ENCODE measurements at regions not wholly inside any gene's neighbourhood (a gene's known extent, or its start where the extent isn't known, plus 50 kb on each side); places are given as distances from the start of the nearest gene placed in this dataset.

DNA sequence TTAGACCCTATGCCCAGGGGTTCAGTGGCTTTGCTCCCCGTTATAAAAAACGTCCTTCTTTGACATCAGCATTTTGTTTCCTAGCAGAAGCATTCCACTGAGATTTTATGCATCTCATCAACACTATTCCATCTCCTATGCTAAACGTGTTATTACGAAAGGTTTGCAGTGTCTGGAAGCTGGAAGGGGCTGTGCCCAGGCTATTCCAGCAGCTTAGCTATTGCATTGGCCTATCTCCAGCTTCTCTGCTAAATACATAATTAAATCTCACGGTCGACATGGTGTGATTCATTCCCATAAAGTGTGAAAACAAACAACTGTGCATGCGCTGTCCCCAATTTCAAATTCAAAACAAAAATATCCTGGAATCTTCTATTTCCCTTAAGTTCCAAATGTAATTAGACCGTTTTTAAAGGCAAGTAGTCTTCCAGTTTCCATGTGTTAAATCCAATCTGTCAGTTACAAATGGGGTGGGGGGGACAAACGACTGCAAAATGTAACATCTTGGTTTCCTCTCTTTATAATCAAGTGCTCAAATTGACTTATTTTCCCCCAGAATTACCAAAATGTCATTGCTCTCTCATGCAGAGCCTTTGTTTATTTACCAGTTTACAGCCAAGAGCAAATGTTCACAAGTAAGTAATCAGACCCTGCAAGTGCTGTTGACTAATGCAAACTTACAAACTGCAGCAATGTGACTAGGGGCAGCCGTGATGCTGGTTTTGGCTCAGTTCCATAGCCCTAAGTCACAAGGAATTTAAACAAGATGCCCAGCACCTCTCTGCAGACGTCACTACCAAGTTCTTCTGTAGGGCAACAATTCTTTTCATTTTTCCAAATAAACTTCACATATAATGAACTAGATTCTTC, 212.3 kb upstream of the RORB start:
- H3K27ac ChIP-seq (ENCODE audit: low read depth in 2 of 2, low read length in 1 of 2) = no peak overlapping the region
- no peaks in the 10 kb centered on the region for H4K20me1 ChIP-seq (ENCODE audit: insufficient read depth)
- DNase-seq = no peak
- POLR2A ChIA-PET = no interaction called here
- H3F3A ChIP-seq (replicated peaks; ENCODE audit: insufficient read depth) = no peaks in the 10 kb centered on the region
- TF ChIP-seq, protein P1, sequence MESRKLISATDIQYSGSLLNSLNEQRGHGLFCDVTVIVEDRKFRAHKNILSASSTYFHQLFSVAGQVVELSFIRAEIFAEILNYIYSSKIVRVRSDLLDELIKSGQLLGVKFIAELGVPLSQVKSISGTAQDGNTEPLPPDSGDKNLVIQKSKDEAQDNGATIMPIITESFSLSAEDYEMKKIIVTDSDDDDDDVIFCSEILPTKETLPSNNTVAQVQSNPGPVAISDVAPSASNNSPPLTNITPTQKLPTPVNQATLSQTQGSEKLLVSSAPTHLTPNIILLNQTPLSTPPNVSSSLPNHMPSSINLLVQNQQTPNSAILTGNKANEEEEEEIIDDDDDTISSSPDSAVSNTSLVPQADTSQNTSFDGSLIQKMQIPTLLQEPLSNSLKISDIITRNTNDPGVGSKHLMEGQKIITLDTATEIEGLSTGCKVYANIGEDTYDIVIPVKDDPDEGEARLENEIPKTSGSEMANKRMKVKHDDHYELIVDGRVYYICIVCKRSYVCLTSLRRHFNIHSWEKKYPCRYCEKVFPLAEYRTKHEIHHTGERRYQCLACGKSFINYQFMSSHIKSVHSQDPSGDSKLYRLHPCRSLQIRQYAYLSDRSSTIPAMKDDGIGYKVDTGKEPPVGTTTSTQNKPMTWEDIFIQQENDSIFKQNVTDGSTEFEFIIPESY (IDR thresholded peaks at IDR 0.05; ENCODE audit: borderline replicate concordance, low read depth) = no peak
- TF ChIP-seq, protein P2, sequence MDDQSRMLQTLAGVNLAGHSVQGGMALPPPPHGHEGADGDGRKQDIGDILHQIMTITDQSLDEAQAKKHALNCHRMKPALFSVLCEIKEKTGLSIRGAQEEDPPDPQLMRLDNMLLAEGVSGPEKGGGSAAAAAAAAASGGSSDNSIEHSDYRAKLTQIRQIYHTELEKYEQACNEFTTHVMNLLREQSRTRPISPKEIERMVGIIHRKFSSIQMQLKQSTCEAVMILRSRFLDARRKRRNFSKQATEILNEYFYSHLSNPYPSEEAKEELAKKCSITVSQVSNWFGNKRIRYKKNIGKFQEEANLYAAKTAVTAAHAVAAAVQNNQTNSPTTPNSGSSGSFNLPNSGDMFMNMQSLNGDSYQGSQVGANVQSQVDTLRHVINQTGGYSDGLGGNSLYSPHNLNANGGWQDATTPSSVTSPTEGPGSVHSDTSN (IDR thresholded peaks at IDR 0.05) = no peak
- no peak for TF ChIP-seq TAF1 (IDR thresholded peaks at IDR 0.05; ENCODE audit: borderline replicate concordance, low read depth, low read length)
- TF ChIP-seq, protein P3, sequence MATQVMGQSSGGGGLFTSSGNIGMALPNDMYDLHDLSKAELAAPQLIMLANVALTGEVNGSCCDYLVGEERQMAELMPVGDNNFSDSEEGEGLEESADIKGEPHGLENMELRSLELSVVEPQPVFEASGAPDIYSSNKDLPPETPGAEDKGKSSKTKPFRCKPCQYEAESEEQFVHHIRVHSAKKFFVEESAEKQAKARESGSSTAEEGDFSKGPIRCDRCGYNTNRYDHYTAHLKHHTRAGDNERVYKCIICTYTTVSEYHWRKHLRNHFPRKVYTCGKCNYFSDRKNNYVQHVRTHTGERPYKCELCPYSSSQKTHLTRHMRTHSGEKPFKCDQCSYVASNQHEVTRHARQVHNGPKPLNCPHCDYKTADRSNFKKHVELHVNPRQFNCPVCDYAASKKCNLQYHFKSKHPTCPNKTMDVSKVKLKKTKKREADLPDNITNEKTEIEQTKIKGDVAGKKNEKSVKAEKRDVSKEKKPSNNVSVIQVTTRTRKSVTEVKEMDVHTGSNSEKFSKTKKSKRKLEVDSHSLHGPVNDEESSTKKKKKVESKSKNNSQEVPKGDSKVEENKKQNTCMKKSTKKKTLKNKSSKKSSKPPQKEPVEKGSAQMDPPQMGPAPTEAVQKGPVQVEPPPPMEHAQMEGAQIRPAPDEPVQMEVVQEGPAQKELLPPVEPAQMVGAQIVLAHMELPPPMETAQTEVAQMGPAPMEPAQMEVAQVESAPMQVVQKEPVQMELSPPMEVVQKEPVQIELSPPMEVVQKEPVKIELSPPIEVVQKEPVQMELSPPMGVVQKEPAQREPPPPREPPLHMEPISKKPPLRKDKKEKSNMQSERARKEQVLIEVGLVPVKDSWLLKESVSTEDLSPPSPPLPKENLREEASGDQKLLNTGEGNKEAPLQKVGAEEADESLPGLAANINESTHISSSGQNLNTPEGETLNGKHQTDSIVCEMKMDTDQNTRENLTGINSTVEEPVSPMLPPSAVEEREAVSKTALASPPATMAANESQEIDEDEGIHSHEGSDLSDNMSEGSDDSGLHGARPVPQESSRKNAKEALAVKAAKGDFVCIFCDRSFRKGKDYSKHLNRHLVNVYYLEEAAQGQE (IDR thresholded peaks at IDR 0.05; ENCODE audit: low read depth, low read length) = no peak
- no peak for TF ChIP-seq NFIC (IDR thresholded peaks at IDR 0.05; ENCODE audit: borderline replicate concordance)
- TF ChIP-seq CHD2 (IDR thresholded peaks at IDR 0.05; ENCODE audit: low read length, partially characterized antibody) = no peak
- no peak for TF ChIP-seq TCF12 (IDR thresholded peaks at IDR 0.05)
- no peak for TF ChIP-seq GATA2 (CRISPR knock-in tag; IDR thresholded peaks at IDR 0.05)
- no peak for TF ChIP-seq YY1 (IDR thresholded peaks at IDR 0.05; ENCODE audit: low read depth)
- CTCF ChIA-PET = no interaction called here
- H3K4me2 ChIP-seq = no peak overlapping the region
- WGBS (ENCODE audit: low lambda C conversion rate) = 19% methylated on average over 11 of the region's 11 CpGs
- H3K4me3 ChIP-seq (ENCODE audit: low read depth in 2 of 2, low read length in 1 of 2) = no peak overlapping the region
- no peaks in the 10 kb centered on the region for H3K36me3 ChIP-seq (replicated peaks in 1 of 2; ENCODE audit: control insufficient read depth in 1 of 2, insufficient read depth in 2 of 2, low read length in 1 of 2)
- H3K27me3 ChIP-seq (ENCODE audit: insufficient read depth) = no peaks in the 10 kb centered on the region
- H3K9ac ChIP-seq = no peak overlapping the region
- H3K9me2 ChIP-seq = no peaks in the 10 kb centered on the region
- H3K4me1 ChIP-seq (ENCODE audit: control insufficient read depth in 1 of 2, insufficient read depth in 2 of 2, low read depth in 1 of 2, low read length in 1 of 2) = peaks cover 0 to 8% of the 10 kb centered on the region in 2 experiments; a peak in 2 of 4 replicates
- no peaks in the 10 kb centered on the region for H3K9me3 ChIP-seq
- H2AFZ ChIP-seq (ENCODE audit: low read depth) = no peak overlapping the region
- H3K79me2 ChIP-seq (ENCODE audit: insufficient read depth) = no peaks in the 10 kb centered on the region

DNA sequence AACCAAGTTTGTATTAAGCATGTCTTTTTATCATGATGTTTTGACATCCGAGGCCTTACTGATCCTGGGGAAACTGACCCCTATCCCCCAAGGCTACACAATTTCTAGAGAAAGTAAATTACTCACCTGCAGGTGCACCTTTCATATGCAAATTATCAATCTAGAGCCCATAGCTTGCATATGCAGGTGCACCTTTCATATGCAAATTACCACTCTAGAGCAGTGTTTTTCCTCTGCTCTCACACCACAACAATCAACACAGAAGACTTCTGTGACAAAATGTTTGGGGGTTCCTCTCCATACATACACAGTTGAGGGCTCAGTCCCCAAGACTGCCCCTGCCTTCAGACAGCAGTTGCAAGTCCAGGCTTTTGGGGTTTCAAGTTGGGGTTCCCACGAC, 203.7 kb upstream of the RORB start:
- Histone ChIP-seq H3F3A (replicated peaks; ENCODE audit: insufficient read depth) (no peaks in the 10 kb centered on the region), H3K4me2 (no peak overlapping the region), H3K27ac (ENCODE audit: low read depth in 2 of 2, low read length in 1 of 2) (no peak overlapping the region), H3K36me3 (replicated peaks in 1 of 2; ENCODE audit: control insufficient read depth in 1 of 2, insufficient read depth in 2 of 2, low read length in 1 of 2) (no peaks in the 10 kb centered on the region), H3K9me3 (no peaks in the 10 kb centered on the region), H4K20me1 (ENCODE audit: insufficient read depth) (no peaks in the 10 kb centered on the region), H3K79me2 (ENCODE audit: insufficient read depth) (no peaks in the 10 kb centered on the region), H3K27me3 (ENCODE audit: insufficient read depth) (no peaks in the 10 kb centered on the region), H2AFZ (ENCODE audit: low read depth) (no peak overlapping the region), H3K4me1 (ENCODE audit: control insufficient read depth in 1 of 2, insufficient read depth in 2 of 2, low read depth in 1 of 2, low read length in 1 of 2) (no peaks in the 10 kb centered on the region), H3K9ac (no peak overlapping the region), H3K9me2 (no peaks in the 10 kb centered on the region), H3K4me3 (ENCODE audit: low read depth in 2 of 2, low read length in 1 of 2) (no peak overlapping the region)
- POLR2A ChIA-PET = no interaction called here
- TF ChIP-seq ELF1 (IDR thresholded peaks at IDR 0.05) (no peak), NRF1 (IDR thresholded peaks at IDR 0.05; ENCODE audit: low read depth, low read length) (no peak), JUND (IDR thresholded peaks at IDR 0.05) (no peak), TCF12 (IDR thresholded peaks at IDR 0.05) (no peak), GATA2 (CRISPR knock-in tag; IDR thresholded peaks at IDR 0.05) (no peak), RCOR1 (IDR thresholded peaks at IDR 0.05; ENCODE audit: low read length) (no peak), MXI1 (IDR thresholded peaks at IDR 0.05; ENCODE audit: low read depth, low read length) (no peak), RXRA (IDR thresholded peaks at IDR 0.05; ENCODE audit: borderline replicate concordance, low read depth) (no peak)
- TF ChIP-seq, protein P2 (IDR thresholded peaks at IDR 0.05) = no peak
- CTCF ChIA-PET = no interaction called here
- DNase-seq = no peak
- WGBS (ENCODE audit: low lambda C conversion rate) = 12% methylated on average over 2 of the region's 2 CpGs

Measured in SK-N-SH (cell line).